T-helper 1 cell (primary cell): ENCODE measurements at regions not wholly inside any gene's neighbourhood (a gene's known extent, or its start where the extent isn't known, plus 50 kb on each side); places are given as distances from the start of the nearest gene placed in this dataset.

Experiments
- DNase-seq, 5 donors: peaks; one replicate each; pipeline ENCODE4 v3.0.0-alpha.2; 2012 to 2020

DNA sequence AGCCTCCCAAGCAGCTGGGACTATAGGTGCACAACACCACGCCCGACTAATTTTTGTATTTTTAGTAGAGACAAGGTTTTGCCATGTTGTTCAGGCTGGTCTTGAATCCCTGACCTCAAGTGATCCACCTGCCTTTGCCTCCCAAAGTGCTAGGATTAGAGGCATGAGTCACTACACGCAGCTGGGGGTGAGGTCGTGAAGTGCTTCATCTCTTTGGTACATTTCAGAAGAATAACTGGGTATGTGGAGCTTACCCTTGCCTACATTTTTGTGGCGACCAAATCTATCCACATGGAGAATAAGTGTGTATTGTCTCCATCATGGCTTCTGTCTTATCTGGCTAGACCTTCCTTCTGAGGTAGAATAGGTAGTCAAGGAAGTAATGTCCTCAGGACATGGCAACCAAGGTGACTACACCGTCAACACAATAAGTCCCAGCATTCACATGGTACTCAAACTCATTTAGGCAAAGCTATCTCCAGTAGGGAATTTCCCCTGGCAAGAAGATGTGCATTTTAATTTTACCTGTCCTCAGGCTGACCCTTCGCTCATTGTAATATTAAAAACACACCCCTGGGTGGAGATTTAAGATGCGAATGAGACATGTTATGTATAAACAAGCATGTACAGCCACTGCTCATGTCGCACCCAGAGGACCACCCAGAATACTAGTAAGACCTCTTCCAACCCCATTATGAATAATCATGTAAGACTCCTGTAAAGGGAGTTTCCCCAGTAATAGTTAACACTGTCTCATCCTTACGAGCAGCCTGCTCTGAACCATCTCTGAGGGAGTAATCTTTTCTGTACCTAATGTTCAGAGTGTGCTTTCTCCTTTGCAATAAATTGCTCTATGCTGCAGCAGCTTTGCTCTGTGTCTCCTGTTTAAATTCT lies 1173.2 kb downstream of the TAF11L14 start:
- DNase-seq: no peak

DNA sequence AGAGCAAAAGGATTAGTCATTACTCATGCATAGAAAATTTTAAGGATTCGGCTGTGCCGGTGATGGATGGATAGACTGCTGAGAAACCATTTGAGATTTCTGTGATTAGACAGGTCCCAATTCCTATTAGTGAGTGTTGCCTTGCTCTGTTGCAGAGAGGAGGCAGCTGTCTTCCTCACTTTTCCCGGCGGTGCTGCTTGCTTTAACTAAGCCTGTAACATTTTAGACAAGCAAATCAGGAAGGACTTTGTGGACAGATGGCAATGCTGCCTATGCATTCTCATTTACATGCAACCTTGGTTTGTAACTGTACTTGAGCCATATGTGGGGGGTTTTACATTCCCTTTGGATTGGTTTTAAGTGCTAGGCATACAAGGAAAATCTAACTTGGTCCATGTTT lies 1176.3 kb downstream of the CDH18 start:
- no peak for DNase-seq

DNA sequence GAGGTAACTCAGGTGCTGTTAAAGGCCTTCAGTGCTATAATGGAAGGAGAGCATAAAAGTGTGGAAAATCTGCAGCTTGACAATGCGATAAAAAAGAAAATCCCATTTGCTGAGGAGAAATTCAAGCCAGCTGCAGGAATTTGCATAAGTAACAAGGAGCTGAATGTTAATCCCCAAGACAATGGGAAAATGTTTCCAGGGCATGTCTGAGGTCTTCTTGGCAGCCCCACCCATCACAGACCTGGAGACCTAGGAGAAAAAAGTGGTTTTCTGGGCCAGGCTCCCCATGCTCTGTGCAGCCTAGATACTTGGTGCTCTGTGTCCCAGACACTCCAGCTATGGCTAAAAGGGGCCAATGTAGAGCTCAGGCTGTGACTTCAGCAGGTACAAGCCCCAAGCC lies 1159.6 kb downstream of the CDH18 start:
- DNase-seq: no peak

DNA sequence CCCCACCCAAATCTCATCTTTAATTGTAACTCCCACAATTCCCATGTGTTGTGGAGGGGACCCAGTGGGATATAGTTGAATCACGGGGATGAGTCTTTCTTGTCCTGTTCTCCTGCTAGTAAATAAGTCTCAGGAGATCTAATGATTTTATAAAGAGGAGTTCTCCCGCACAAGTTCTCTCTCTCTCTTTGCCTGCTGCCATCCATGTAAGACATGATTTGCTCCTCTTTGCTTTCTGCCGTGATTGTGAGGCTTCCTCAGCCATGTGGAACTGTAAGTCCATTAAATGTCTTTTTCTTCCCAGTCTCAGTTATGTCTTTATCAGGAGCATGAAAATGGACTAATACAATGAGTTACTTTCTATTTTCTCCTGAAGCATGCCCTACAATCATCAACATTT lies 1158.5 kb downstream of the CDH18 start:
- DNase-seq: no peak

DNA sequence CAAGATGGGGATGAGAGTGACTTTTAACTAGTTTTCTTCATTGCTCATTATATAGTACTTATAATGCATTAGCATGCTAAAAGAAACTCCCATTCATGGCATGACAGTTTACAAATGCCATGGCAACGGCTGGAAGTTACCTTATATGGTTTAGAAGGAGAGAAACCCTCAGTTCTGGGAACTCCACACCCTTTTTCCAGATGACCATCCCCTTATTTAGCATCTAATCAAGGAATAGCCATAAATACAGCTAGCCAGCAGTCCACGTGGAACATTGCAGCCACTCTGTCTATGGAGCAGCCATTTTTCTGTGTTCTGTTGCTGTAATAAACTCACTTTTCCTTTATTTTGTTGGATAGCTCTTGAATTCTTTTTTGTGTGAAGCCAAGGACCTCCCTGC lies 1137.8 kb downstream of the CDH18 start:
- DNase-seq: no peak

DNA sequence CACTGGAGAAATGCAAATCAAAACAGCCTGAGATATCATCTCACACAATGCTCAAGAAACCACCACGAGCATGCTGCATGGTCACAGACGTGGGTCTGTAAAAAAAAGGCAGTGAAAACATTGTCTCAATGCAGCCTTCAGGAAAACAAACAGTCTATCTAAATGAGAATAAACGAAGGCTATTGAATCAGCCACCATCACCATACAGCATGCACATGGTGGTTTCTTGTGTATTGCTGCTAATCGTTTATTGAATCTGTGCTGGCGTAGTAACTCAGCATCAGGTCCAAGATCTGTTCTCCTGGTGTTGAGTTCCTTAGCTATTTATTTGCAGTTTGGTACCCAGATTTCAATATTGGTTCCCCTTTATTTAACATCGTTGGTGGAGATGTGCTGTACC lies 1115.0 kb downstream of the CDH18 start:
- no peak for DNase-seq

DNA sequence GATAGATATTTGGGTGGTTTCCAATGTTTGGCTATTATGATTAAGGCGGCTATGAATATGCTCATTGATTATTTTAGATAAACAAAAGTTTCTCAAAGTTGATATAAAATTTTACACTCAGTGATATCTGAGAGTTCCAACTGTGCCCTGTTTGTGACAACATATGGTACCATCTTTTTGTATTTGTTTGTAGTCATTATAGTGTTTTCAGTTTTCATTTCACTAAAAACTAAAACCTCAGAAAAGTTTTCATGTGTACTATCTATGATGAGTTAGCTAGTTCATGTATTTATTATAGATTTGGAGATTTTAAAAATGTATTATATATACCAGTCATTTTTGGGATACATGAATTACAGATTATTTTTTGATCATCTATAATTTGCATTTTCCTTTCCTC lies 1111.4 kb downstream of the CDH18 start:
- DNase-seq: no peak

DNA sequence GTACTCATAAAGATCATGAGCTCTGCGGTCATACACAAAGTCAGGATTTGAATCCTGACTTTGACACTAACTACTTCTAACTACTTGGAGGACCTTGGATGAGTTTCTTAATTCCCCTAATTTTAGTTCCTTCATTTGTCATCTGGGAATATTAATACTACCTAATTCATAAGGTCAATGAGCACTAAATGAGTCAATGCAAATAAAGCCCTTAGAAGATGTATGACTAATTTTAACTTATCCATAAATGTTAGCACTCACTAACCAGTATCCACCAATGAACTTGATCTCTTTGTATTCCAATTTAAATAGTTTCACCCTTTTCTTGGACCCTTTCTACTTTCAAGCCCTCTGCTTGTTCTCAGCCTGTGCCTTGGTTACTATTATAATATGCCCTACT lies 1106.4 kb downstream of the CDH18 start:
- DNase-seq: no peak

DNA sequence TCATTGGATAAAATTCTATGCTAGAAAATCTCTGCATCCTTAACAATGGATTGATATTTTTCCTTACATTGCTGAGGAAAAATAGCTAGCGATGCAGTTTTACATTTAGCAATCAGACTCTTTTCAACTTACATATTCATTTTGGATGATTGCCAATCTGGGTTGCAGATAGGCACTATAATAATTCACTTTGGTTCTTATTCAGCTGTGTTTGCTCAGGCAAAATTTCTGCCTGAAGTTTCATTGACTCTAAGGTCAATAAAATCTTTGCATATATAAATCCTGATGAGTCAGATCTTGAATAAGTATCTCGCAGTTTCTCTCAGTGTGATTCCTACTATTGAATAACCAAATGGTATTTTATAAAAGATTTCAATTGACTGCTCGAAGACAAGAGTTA lies 1105.8 kb downstream of the CDH18 start:
- no peak for DNase-seq

DNA sequence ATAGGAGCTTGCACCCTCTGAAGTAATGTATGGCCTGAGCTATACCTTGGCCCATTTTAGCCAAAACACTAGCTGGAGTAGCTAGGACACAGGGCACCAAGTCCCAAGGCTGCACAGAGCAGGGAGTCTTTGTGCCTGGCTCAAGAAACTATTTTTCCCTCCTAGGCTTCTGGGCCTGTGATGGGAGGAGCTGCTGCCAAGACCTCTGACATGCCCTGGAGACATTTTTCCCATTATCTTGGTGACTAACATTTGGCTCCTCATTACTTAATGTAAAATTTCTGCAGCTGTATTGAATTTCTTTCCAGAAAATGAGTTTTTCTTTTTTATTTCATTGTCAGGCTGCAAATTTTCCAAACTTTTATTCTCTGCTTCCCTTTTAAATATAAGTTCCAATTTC lies 1099.2 kb downstream of the CDH18 start:
- no peak for DNase-seq

DNA sequence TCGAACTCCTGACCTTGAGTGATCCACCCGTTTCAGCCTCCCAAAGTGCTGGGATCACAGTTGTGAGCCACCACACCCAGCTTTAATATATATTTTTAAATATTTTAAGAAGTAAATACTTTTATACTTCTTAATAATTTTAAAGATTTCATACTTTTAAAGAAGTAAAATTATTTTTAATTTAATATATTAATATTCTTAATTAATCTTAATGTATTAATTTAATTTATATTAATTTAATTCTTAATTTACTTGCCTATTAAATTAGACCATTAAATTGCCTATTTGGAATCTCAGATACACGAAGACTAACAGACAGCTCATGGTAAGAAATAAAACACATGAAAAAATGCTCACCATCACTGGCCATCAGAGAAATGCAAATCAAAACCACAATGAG lies 1087.4 kb downstream of the CDH18 start:
- DNase-seq: no peak

DNA sequence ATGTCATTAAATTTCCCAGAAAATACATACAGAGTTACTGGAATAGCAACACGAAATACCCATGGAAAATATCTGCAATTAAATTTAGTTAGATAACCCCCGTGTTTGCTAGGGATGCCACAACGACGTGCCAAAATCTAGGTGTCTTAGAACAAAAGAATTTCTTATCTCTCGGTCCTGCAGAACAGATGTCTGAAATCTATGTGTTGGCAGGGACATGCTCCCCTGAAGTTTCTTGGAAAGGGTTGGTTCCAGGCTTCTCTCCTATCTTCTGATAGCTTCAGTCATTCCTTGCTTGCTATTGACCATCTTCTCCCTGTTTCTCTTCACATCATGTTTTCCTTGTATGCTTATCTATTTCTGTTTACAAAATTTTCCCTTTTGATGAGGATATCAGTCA lies 1067.0 kb downstream of the CDH18 start:
- DNase-seq: no peak

DNA sequence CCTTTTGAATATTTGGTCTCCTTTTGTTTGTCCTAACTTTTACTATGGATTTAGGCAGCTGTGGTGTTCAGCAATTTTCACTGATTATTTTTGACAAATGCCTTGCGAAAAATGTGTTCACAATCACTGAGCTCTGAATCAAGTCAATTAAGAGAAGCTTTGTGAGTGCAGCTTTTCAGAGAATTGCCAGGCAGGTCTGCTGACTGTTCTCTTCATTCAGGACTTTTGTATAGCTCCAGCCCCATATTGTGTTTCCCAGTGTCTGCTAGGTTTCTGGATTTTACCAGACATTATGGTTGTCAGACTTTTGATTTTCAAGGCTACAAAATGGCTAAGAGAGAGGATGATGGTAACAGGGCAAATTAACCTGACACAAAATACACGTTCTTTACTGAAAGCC lies 1055.9 kb downstream of the CDH18 start:
- no peak for DNase-seq

DNA sequence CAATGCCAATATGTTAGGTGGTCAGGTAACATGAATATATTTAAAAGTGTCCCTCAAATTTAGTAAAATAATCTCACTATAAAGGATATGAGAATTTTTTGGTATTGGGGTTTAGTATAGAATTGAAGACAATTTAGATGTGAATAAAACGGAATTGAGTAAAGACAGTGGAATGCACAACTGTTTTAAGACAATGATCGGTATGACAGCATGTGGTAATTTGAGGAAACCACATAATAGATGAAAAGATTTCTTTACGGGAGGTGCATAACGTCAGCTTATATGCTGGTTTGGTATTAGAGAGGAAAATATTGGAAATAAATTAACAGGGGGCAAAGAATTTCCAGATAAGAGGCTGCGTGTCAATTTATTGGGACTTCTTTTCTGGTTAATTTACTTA lies 1043.2 kb downstream of the CDH18 start:
- no peak for DNase-seq

DNA sequence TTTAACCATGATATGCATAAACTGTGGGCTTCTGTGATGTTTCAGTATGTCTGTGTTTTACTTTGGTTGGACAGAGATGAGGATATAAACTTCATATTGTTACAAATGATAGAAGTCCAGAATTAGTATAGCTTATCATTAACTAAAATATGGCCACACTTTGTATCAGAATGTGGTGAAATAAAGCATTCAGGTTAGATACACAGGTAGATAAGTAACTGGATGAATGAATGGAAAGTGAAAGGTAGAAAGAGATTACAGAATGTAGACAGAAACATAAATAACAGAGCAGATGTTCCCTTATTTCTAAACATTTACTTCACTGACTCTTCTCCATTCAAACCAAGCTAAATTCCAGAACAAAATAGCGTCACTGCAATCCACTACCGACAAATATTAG lies 1033.8 kb downstream of the CDH18 start:
- no peak for DNase-seq

DNA sequence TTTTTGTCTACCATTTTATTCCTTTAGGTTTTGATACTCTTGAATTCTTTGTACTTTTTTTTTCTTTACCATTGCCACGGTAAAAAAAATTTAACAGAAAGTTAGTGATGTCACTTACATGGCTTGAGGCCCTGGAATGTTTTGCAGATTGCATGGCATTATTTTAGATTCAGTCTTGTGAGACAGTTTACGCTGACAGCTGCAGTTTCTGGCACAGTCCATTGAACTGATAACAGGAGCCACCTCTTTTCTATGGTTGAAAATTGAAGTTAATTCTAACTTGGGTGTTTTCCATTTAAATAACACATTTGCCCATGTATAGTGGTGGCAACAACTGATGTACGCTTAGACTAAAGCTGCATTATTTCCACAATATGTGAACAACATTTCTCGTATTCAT lies 1028.5 kb downstream of the CDH18 start:
- no peak for DNase-seq

DNA sequence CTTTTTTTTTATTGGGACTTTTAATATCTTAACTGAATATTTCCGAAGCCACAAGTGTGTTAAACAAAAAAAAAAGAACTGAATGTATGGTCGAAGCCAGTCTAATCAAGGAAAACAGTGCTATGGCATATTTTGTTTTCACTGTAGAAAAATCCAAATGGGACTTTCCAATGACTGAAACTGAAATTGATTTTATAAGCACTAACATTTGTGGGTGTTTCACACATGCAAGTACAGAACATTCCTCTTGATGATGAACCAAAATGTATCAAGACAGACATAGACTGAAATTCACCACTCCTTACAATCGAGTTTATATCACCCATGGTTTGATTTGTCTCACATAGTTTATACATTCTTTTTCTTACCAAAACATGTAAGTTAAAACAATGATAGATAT lies 1026.8 kb downstream of the CDH18 start:
- no peak for DNase-seq

DNA sequence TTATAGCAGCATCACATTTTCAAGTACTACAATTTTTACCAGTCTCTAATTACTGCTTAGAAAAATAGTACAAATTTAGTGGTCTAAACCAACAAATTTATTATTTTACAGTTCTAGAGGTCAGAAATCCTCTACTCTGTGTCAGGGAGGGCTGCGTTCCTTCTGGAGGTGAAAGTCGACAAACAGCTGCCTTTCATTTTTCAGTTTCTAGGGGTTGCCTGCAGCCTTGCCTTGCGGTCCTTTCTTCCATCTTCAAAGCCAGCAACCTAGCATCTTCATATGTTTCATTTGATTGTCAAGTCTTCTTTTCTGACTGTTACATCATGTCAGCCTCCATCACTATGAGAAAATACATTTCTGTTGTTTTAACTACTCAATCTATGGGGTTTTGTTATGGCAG lies 1022.1 kb downstream of the CDH18 start:
- no peak for DNase-seq

DNA sequence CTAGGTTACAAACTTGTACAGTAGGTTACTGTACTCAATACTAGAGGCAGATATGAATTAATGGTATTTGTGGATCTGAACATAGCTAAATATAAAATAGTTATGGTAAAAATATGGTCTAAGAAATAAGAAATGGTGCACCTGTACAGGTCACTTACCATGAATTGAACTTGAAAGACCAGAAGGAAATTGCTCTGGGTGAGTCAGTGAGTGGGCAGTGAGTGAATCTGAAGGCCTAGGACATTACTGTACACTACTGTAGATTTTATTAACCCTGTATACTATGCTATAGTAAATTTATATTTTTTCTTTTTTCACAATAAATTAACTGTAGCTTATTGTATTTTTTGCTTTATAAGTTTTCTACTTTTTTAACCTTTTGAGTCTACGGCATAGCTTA lies 1020.4 kb downstream of the CDH18 start:
- DNase-seq: no peak

DNA sequence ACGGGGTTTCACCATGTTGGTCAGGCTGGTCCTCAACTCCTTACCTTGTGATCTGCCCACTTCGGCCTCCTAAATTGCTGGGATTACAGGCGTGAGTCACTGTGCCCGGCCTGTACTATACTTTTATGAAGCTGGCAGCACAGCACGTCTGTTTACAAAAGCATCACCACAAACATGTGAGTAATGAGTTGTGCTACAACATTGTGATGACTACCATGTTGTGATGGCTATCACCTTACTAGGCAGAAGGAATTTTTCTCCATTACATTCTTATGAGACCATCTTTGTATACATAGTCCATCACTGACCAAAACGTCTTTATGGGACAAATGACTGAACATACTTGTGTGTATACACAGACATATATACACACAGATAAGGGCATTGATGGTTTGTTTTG lies 1019.0 kb downstream of the CDH18 start:
- no peak for DNase-seq

DNA sequence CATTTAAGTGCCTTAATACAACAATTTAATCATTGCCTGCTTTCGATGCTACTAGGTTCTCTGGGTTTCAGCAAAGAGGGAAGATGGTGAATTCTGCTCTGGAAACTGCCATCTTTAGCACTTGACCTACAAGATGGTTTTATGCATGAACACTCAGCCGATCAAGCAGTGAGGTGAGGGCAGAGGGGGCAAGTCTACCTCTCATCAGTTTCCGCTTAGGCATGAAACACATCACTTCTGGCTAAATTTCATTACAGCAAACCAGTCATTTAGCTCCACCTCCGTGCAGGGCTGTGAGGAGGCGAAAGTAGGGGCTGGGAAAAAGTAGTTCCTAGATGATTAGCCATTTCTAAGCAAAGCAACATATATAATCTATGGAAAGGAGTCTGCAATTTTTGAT lies 1018.0 kb downstream of the CDH18 start:
- DNase-seq: no peak

DNA sequence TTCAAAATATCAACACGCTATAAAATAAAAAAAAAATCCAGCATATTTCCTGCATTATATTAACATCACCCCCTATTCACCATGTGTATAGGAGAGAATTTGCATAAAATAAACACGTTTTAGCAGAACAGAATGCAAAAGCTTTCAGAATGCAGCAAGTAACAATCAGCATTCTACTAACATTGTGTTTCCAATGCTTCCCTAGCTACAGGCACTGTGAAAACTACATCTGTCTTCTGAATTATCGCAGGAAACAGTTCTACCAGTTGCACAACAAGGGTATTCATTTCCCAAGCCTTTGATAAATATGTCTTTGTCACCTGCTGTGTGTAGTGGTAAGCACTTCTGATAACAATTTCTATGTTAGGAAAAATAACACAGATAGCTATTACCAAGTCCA lies 1015.8 kb downstream of the CDH18 start:
- DNase-seq: no peak

DNA sequence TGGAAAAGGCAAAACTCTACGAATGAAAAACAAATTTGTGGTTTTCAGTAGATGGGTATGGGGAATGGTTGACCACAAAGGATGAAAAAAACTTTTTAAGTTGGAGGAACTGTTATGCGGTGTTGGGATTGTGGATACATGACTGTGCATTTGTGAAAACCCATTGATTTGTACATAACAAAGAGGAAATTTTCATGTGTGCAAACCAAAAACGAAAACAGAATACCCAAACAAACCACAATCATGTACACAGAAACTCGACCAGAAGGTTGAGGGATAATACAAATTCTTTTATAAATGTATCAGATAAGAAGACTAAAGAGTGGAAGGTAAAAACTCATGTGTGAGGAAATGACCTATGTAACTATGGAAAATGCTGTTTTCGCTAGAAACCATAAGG lies 1012.4 kb downstream of the CDH18 start:
- no peak for DNase-seq

DNA sequence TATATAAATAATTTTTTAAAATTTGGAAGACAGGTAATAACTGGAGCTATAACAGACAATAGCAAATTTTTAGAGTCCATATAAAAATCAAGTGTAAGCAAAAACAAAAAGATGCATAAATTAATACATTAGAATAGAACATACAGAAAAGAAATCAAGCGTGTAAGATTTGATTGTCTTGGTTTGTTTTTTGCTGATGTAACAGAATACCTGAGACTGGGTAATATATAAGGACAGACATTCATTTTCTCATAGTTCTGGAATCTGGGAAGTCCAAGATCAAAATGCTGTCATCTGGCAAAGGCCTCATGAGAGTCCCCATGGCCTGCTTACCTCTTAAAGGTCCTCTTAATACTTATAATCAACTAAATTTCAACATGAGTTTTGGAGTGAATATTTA lies 1010.1 kb downstream of the CDH18 start:
- DNase-seq: no peak

DNA sequence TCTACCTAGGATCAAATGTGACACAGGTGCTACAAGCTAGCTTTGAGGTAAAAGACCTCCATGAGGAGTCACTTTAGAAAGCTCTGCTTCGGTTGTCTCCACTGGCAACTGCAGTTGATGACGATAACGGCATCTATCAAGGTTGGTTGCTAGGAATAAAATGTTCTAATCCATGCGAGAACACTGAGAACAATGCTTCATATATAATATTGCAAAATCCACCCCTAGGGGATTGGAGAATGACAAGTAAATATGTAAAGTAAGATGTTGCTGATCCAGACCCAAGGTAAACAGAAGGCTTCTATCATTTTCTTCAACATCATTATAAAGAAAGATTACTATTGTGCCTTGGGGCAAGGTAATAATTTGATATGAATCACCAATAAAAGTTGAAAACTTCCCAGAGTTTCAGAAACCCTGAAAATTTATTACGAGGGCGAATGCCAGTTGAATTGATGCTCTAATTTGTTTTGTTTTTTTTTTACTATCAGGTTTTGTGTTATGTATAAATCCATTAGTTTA lies 1003.4 kb downstream of the CDH18 start:
- no peak for DNase-seq
